ENCODE measurements at regions not wholly inside any gene's neighbourhood (a gene's known extent, or its start where the extent isn't known, plus 50 kb on each side); places are given as distances from the start of the nearest gene placed in this dataset.
A peak's percentile ranks its signal among the peaks of the same experiment; 100 is the strongest.

DNA sequence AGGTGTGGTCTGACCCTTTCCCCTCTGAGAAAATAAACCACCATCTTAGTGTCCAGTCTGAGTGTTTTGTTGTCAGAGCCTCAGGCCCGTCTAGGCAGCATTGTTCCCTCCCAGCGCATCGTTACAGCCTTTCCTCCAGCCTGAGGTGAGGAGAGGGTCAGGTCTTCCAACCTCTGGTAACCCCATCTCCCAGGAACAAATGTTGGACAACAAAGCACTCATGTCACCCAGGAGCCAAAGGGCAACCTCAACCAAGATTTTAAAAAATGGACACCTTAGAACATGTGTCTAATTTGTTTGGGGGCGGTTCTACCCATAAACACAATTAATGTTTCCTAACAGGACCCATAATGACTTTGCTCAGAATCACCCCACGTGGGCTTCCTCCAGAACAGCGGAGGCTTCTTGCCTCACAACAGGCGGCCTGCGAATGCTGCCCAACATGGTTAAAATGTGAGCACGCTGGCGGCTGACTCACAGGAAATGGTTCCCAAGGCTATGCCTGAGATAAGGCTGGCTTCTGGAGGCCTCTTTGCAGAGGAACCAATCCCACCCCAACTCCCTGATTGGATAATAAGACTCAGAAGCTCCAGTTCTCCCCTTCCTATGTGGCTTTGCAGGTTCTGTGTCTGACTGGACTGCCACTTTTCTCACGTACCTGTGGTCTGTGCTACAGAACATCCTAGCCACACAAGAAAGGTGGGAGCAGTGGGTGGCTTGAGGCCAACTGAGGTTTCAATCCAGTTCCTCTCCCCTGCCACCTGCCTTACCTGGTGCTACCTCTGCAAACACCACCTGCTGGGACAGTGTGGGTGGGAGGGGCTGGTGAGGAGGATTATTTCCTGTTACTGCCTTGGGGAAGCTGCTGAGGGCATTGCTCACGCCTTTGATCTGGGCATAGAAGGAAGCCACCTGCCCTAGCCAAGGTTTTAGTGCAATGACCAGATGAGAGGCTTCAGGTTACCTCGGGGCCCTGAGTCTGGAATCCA lies 108.8 kb downstream of the B3GNT2 start:
- TF ChIP-seq NFIC (IDR thresholded peaks at IDR 0.05) (peak; percentile 87), EGR1 (IDR thresholded peaks at IDR 0.05) (peak; percentile 56)
